ENCODE measurements at regions not wholly inside any gene's neighbourhood (a gene's known extent, or its start where the extent isn't known, plus 50 kb on each side); places are given as distances from the start of the nearest gene placed in this dataset.

DNA sequence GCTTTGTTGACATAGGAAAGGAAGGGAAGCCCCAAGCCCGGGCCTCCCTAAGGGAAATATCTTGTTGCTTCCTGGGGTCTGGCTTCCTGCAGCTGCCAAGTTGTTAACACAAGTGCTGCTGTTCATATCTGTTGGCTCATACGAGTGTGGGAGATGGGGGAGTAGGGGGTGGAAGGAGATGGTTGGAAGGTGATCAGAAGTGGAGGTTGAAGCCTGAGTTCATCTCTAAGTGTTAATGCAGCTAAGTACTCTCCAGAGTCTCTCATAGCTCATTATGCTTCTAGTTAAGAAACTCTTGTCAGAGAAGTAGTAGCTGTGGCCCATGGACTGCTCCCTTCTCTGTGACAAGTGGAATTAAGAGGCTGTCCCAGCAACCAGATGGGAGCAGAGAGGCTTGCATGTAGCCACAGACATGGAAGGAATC, 319.2 kb upstream of the SPAG17 start:
- Histone ChIP-seq H3K9me3 (ENCODE audit: control insufficient read depth in 1 of 2, insufficient read depth in 1 of 2, low read length in 2 of 2) (no peaks in the 10 kb centered on the region), H3K4me1 (ENCODE audit: insufficient read depth, low read length) (no peaks in the 10 kb centered on the region), H3K27ac (ENCODE audit: low read depth in 1 of 2, low read length in 2 of 2) (no peak overlapping the region), H3K4me3 (ENCODE audit: low read length) (no peak overlapping the region), H3K27me3 (ENCODE audit: control insufficient read depth in 1 of 2, insufficient read depth in 2 of 2, low read length in 2 of 2) (no peaks in the 10 kb centered on the region), H3K36me3 (ENCODE audit: insufficient read depth, low read length) (no peaks in the 10 kb centered on the region)
- H3K4me1 Mint-ChIP-seq (ENCODE audit: low read depth), result no peaks in the 10 kb centered on the region
- H3K4me3 Mint-ChIP-seq, result no peak overlapping the region
- H3K36me3 Mint-ChIP-seq (ENCODE audit: low read depth), result no peaks in the 10 kb centered on the region
- no peaks in the 10 kb centered on the region for H3K27me3 Mint-ChIP-seq
- TF ChIP-seq, protein P1, sequence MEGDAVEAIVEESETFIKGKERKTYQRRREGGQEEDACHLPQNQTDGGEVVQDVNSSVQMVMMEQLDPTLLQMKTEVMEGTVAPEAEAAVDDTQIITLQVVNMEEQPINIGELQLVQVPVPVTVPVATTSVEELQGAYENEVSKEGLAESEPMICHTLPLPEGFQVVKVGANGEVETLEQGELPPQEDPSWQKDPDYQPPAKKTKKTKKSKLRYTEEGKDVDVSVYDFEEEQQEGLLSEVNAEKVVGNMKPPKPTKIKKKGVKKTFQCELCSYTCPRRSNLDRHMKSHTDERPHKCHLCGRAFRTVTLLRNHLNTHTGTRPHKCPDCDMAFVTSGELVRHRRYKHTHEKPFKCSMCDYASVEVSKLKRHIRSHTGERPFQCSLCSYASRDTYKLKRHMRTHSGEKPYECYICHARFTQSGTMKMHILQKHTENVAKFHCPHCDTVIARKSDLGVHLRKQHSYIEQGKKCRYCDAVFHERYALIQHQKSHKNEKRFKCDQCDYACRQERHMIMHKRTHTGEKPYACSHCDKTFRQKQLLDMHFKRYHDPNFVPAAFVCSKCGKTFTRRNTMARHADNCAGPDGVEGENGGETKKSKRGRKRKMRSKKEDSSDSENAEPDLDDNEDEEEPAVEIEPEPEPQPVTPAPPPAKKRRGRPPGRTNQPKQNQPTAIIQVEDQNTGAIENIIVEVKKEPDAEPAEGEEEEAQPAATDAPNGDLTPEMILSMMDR (IDR thresholded peaks at IDR 0.05), result no peak
- intact Hi-C loops (cut with DNase I, micrococcal nuclease), result no loop called here
- H3K27ac Mint-ChIP-seq, result no peak overlapping the region
- H3K9me3 Mint-ChIP-seq, result peaks cover 2% of the 10 kb centered on the region
- DNase-seq (no peak), ATAC-seq (ENCODE audit: poor library complexity) (no peak)
- ChIA-PET CTCF (no interaction called here), POLR2A (no interaction called here)

DNA sequence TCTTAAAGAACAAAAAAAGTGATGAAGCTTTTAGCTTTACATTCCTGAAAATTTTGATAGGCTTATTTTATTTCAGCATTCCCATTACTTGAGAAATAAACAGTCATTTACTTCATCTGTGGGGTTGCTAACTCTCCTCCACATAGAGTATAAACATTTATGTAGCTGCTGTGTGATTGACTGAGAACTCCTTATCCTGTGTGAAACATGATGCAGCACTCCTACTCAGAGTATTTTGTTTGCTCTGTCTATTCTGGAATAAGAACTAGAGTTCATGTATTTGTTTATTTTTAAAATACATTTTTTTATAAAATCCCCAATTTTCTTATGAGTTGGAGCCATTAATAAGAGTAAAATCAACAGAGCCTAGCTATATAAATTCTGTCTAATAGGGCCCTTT, 318.7 kb upstream of the SPAG17 start:
- Histone ChIP-seq H3K27me3 (ENCODE audit: control insufficient read depth in 1 of 2, insufficient read depth in 2 of 2, low read length in 2 of 2) (no peaks in the 10 kb centered on the region), H3K27ac (ENCODE audit: low read depth in 1 of 2, low read length in 2 of 2) (no peak overlapping the region), H3K36me3 (ENCODE audit: insufficient read depth, low read length) (no peaks in the 10 kb centered on the region), H3K4me1 (ENCODE audit: insufficient read depth, low read length) (no peaks in the 10 kb centered on the region), H3K4me3 (ENCODE audit: low read length) (no peak overlapping the region), H3K9me3 (ENCODE audit: control insufficient read depth in 1 of 2, insufficient read depth in 1 of 2, low read length in 2 of 2) (no peaks in the 10 kb centered on the region)
- intact Hi-C loops (cut with DNase I, micrococcal nuclease), result no loop called here
- ChIA-PET POLR2A (no interaction called here), CTCF (no interaction called here)
- Mint-ChIP-seq H3K4me1 (ENCODE audit: low read depth) (no peaks in the 10 kb centered on the region), H3K27me3 (no peaks in the 10 kb centered on the region), H3K9me3 (peaks cover 2% of the 10 kb centered on the region), H3K4me3 (no peak overlapping the region), H3K36me3 (ENCODE audit: low read depth) (no peaks in the 10 kb centered on the region), H3K27ac (no peak overlapping the region)
- DNase-seq (no peak), ATAC-seq (ENCODE audit: poor library complexity) (no peak)
- TF ChIP-seq, protein P1 (IDR thresholded peaks at IDR 0.05), result no peak

DNA sequence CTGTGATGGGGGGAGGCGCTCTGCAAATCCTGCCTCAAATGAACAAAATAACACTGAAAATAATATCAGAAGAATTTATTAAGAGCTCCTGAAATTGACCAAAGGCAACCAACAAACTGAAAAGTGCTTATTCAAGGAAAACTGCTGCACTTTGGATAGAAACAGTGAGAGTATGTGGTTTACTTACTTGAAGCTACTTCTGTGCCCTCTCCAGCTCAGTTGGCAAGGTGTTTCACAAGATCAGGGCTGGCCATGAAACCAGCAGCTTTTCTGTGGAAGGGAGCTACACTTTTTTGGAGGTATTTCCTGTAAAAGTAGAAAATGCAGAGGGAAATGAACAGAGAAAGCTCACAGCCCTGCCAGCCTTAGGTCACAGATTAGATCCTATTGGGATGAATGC, 310.0 kb upstream of the SPAG17 start:
- H3K27me3 ChIP-seq (ENCODE audit: control insufficient read depth in 1 of 2, insufficient read depth in 2 of 2, low read length in 2 of 2), result no peaks in the 10 kb centered on the region
- CTCF ChIA-PET, result no interaction called here

More for the DNA sequence above, 310.0 kb upstream of the SPAG17 start:
- Mint-ChIP-seq H3K4me1 (ENCODE audit: low read depth) (no peaks in the 10 kb centered on the region), H3K27ac (no peak overlapping the region), H3K27me3 (no peaks in the 10 kb centered on the region), H3K36me3 (ENCODE audit: low read depth) (no peaks in the 10 kb centered on the region), H3K9me3 (peaks cover 2% of the 10 kb centered on the region), H3K4me3 (no peak overlapping the region)
- POLR2A ChIA-PET, result no interaction called here
- H3K36me3 ChIP-seq (ENCODE audit: insufficient read depth, low read length), result no peaks in the 10 kb centered on the region
- intact Hi-C loops (cut with DNase I, micrococcal nuclease), result no loop called here
- DNase-seq, result no peak
- TF ChIP-seq, protein P1 (IDR thresholded peaks at IDR 0.05), result no peak
- no peak overlapping the region for H3K27ac ChIP-seq (ENCODE audit: low read depth in 1 of 2, low read length in 2 of 2)
- peaks cover 0 to 3% of the 10 kb centered on the region in 2 experiments for H3K9me3 ChIP-seq (ENCODE audit: control insufficient read depth in 1 of 2, insufficient read depth in 1 of 2, low read length in 2 of 2)
- no peak for ATAC-seq (ENCODE audit: poor library complexity)
- H3K4me3 ChIP-seq (ENCODE audit: low read length), result no peak overlapping the region
- no peaks in the 10 kb centered on the region for H3K4me1 ChIP-seq (ENCODE audit: insufficient read depth, low read length)
